ENCODE measurements at regions not wholly inside any gene's neighbourhood (a gene's known extent, or its start where the extent isn't known, plus 50 kb on each side); places are given as distances from the start of the nearest gene placed in this dataset.
A peak's percentile ranks its signal among the peaks of the same experiment; 100 is the strongest.

- no peak overlapping the region for H4K91ac ChIP-seq (ENCODE audit: low read length)
These were observed 620.5 kb downstream of the CDY2B start for GRCh38 chrY:17259497-17259896.

GRCh38 chrY:17238406-17238805 lies 641.6 kb downstream of the CDY2B start:
- H3K4ac ChIP-seq (ENCODE audit: low read depth in 1 of 2, low read length in 2 of 2) = no peak overlapping the region
- H2BK5ac ChIP-seq (ENCODE audit: low read depth, low read length, poor library complexity, severe bottlenecking) = no peak overlapping the region
- H3K27me3 ChIP-seq (ENCODE audit: control insufficient read depth in 1 of 2, insufficient read depth in 1 of 2, low read length in 2 of 2) = no peaks in the 10 kb centered on the region
- no peak overlapping the region for H3K23ac ChIP-seq (ENCODE audit: low read length in 2 of 2)
- no peak overlapping the region for H3K9ac ChIP-seq (ENCODE audit: low read length)
- no peak overlapping the region for H2BK120ac ChIP-seq (ENCODE audit: low read depth, low read length)
- no peak overlapping the region for H2BK12ac ChIP-seq (ENCODE audit: low read length in 2 of 2)
- H3K14ac ChIP-seq (ENCODE audit: low read length in 2 of 2) = no peak overlapping the region
- peak; percentile 26 for DNase-seq
- no peaks in the 10 kb centered on the region for H3K36me3 ChIP-seq (ENCODE audit: control insufficient read depth in 1 of 2, insufficient read depth in 2 of 2, low read depth in 1 of 2, low read length in 2 of 2)
- 13% methylated on average over 2 of the region's 2 CpGs for WGBS
- H3K4me1 ChIP-seq (ENCODE audit: control insufficient read depth, insufficient read depth, low read depth, low read length) = no peaks in the 10 kb centered on the region
- H3K79me1 ChIP-seq (replicated peaks; ENCODE audit: low read length, poor library complexity, severe bottlenecking) = no peaks in the 10 kb centered on the region
- H3K4me2 ChIP-seq (ENCODE audit: low read length, poor library complexity, severe bottlenecking) = no peak overlapping the region
- no peak overlapping the region for H3K4me3 ChIP-seq (ENCODE audit: insufficient read depth in 1 of 2, low read depth in 1 of 2, low read length in 2 of 2)
- H2AK5ac ChIP-seq (ENCODE audit: low read length, severe bottlenecking) = no peak overlapping the region
- H3K9me3 ChIP-seq (ENCODE audit: control insufficient read depth, low read length) = no peaks in the 10 kb centered on the region
- no peak overlapping the region for H2AFZ ChIP-seq (ENCODE audit: low read depth, low read length)
- H3K18ac ChIP-seq (ENCODE audit: low read depth in 1 of 2, low read length in 2 of 2) = no peak overlapping the region
- H2BK15ac ChIP-seq (ENCODE audit: low read depth, poor library complexity, severe bottlenecking) = no peak overlapping the region
- no peak overlapping the region for H4K8ac ChIP-seq (ENCODE audit: low read length)
- H3K27ac ChIP-seq (ENCODE audit: low read length, poor library complexity, severe bottlenecking) = no peak overlapping the region
- H4K91ac ChIP-seq (ENCODE audit: low read length) = no peak overlapping the region

More at GRCh38 chrY:17259497-17259896, 620.5 kb downstream of the CDY2B start:
- Histone ChIP-seq H3K36me3 (ENCODE audit: control insufficient read depth in 1 of 2, insufficient read depth in 2 of 2, low read depth in 1 of 2, low read length in 2 of 2) (no peaks in the 10 kb centered on the region), H3K27me3 (ENCODE audit: control insufficient read depth in 1 of 2, insufficient read depth in 1 of 2, low read length in 2 of 2) (no peaks in the 10 kb centered on the region), H3K4me1 (ENCODE audit: control insufficient read depth, insufficient read depth, low read depth, low read length) (no peaks in the 10 kb centered on the region), H3K9me3 (ENCODE audit: control insufficient read depth, low read length) (no peaks in the 10 kb centered on the region), H3K4me2 (ENCODE audit: low read length, poor library complexity, severe bottlenecking) (no peak overlapping the region), H3K23ac (ENCODE audit: low read length in 2 of 2) (no peak overlapping the region), H2BK12ac (ENCODE audit: low read length in 2 of 2) (no peak overlapping the region), H3K27ac (ENCODE audit: low read length, poor library complexity, severe bottlenecking) (no peak overlapping the region), H3K14ac (ENCODE audit: low read length in 2 of 2) (no peak overlapping the region), H2AFZ (ENCODE audit: low read depth, low read length) (no peak overlapping the region), H4K8ac (ENCODE audit: low read length) (no peak overlapping the region), H2BK15ac (ENCODE audit: low read depth, poor library complexity, severe bottlenecking) (no peak overlapping the region), H2BK5ac (ENCODE audit: low read depth, low read length, poor library complexity, severe bottlenecking) (no peak overlapping the region), H3K4me3 (ENCODE audit: insufficient read depth in 1 of 2, low read depth in 1 of 2, low read length in 2 of 2) (no peak overlapping the region), H2AK5ac (ENCODE audit: low read length, severe bottlenecking) (no peak overlapping the region), H2BK120ac (ENCODE audit: low read depth, low read length) (no peak overlapping the region), H3K9ac (ENCODE audit: low read length) (no peak overlapping the region), H3K18ac (ENCODE audit: low read depth in 1 of 2, low read length in 2 of 2) (no peak overlapping the region), H3K4ac (ENCODE audit: low read depth in 1 of 2, low read length in 2 of 2) (no peak overlapping the region), H3K79me1 (replicated peaks; ENCODE audit: low read length, poor library complexity, severe bottlenecking) (no peaks in the 10 kb centered on the region)
- DNase-seq = no peak

DNA sequence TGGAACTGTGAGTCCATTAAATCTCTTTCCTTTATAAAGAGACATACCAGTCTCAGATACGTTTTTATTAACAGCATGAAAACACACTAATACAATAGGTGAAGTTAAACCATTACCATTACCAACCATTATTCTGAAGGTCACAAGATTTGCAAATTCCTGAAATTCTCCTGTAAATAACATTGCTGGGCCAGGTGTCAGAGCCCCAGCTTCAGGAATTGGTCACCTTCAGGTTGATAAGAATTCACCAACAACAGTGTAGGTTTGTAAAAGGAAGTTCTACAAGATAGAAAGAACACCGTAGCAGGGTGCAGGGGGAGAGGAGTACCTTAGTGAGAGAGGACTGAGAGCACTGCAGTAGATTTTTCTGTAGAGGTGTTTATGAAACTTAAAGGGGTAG lies 644.3 kb downstream of the CDY2B start:
- H3K79me1 ChIP-seq (replicated peaks; ENCODE audit: low read length, poor library complexity, severe bottlenecking) = no peaks in the 10 kb centered on the region
- no peak overlapping the region for H3K27ac ChIP-seq (ENCODE audit: low read length, poor library complexity, severe bottlenecking)
- DNase-seq = no peak
- H3K9me3 ChIP-seq (ENCODE audit: control insufficient read depth, low read length) = no peaks in the 10 kb centered on the region
- H4K91ac ChIP-seq (ENCODE audit: low read length) = no peak overlapping the region
- no peak overlapping the region for H3K23ac ChIP-seq (ENCODE audit: low read length in 2 of 2)
- no peak overlapping the region for H3K4me3 ChIP-seq (ENCODE audit: insufficient read depth in 1 of 2, low read depth in 1 of 2, low read length in 2 of 2)
- H3K4me1 ChIP-seq (ENCODE audit: control insufficient read depth, insufficient read depth, low read depth, low read length) = no peaks in the 10 kb centered on the region
- no peak overlapping the region for H2AK5ac ChIP-seq (ENCODE audit: low read length, severe bottlenecking)
- no peak overlapping the region for H3K4me2 ChIP-seq (ENCODE audit: low read length, poor library complexity, severe bottlenecking)
- H2BK5ac ChIP-seq (ENCODE audit: low read depth, low read length, poor library complexity, severe bottlenecking) = no peak overlapping the region
- H2BK120ac ChIP-seq (ENCODE audit: low read depth, low read length) = no peak overlapping the region
- WGBS = 51% methylated on average over 2 of the region's 2 CpGs
- H3K9ac ChIP-seq (ENCODE audit: low read length) = no peak overlapping the region
- no peak overlapping the region for H2BK12ac ChIP-seq (ENCODE audit: low read length in 2 of 2)
- H3K18ac ChIP-seq (ENCODE audit: low read depth in 1 of 2, low read length in 2 of 2) = no peak overlapping the region
- no peak overlapping the region for H2AFZ ChIP-seq (ENCODE audit: low read depth, low read length)
- no peak overlapping the region for H3K4ac ChIP-seq (ENCODE audit: low read depth in 1 of 2, low read length in 2 of 2)
- H3K14ac ChIP-seq (ENCODE audit: low read length in 2 of 2) = no peak overlapping the region
- H3K27me3 ChIP-seq (ENCODE audit: control insufficient read depth in 1 of 2, insufficient read depth in 1 of 2, low read length in 2 of 2) = no peaks in the 10 kb centered on the region
- no peak overlapping the region for H4K8ac ChIP-seq (ENCODE audit: low read length)
- H3K36me3 ChIP-seq (ENCODE audit: control insufficient read depth in 1 of 2, insufficient read depth in 2 of 2, low read depth in 1 of 2, low read length in 2 of 2) = no peaks in the 10 kb centered on the region
- H2BK15ac ChIP-seq (ENCODE audit: low read depth, poor library complexity, severe bottlenecking) = no peak overlapping the region

DNA sequence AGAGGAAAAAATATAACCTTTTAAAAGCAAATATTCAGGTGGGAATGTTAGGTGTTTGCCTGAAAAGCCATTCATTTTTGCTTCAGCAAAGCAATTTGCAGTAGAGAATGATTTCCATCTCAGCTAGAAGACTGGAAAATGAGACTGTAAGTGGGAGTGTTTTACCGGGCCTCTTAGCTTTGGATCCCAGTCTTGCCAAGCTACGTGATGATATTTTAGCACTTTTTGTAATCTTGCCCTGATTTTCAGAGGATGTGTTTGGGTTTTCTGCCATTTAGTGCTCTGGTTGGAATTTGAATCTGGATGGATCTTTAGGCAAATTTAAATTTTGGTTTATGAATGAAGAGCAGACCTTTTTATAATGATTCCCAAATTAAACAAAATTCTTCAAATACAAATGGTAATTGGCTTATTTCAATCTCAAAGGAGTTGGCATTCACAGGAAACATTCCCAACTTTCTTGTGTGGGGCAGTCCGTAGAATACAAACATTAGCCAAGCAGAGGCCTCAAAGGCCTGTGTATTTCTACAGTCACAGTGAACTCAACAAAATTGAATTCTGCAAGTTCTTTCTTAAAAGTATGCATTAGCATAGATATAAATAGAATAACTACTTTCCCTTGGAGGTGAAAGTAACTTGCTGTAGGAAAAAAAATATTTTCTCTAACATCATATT lies 646.4 kb downstream of the CDY2B start:
- H3K4me2 ChIP-seq (ENCODE audit: low read length, poor library complexity, severe bottlenecking) = no peak overlapping the region
- no peak overlapping the region for H3K9ac ChIP-seq (ENCODE audit: low read length)
- no peaks in the 10 kb centered on the region for H3K27me3 ChIP-seq (ENCODE audit: control insufficient read depth in 1 of 2, insufficient read depth in 1 of 2, low read length in 2 of 2)
- H3K4me1 ChIP-seq (ENCODE audit: control insufficient read depth, insufficient read depth, low read depth, low read length) = no peaks in the 10 kb centered on the region
- H3K4ac ChIP-seq (ENCODE audit: low read depth in 1 of 2, low read length in 2 of 2) = no peak overlapping the region
- no peak overlapping the region for H3K27ac ChIP-seq (ENCODE audit: low read length, poor library complexity, severe bottlenecking)
- no peak overlapping the region for H2BK5ac ChIP-seq (ENCODE audit: low read depth, low read length, poor library complexity, severe bottlenecking)
- no peaks in the 10 kb centered on the region for H3K79me1 ChIP-seq (replicated peaks; ENCODE audit: low read length, poor library complexity, severe bottlenecking)
- no peak overlapping the region for H3K4me3 ChIP-seq (ENCODE audit: insufficient read depth in 1 of 2, low read depth in 1 of 2, low read length in 2 of 2)
- WGBS = 59% methylated on average over 3 of the region's 3 CpGs
- no peak overlapping the region for H4K8ac ChIP-seq (ENCODE audit: low read length)
- no peak for DNase-seq
- H3K9me3 ChIP-seq (ENCODE audit: control insufficient read depth, low read length) = no peaks in the 10 kb centered on the region
- no peak overlapping the region for H3K14ac ChIP-seq (ENCODE audit: low read length in 2 of 2)
- no peak overlapping the region for H2AK5ac ChIP-seq (ENCODE audit: low read length, severe bottlenecking)
- H2AFZ ChIP-seq (ENCODE audit: low read depth, low read length) = no peak overlapping the region
- no peak overlapping the region for H2BK12ac ChIP-seq (ENCODE audit: low read length in 2 of 2)
- no peaks in the 10 kb centered on the region for H3K36me3 ChIP-seq (ENCODE audit: control insufficient read depth in 1 of 2, insufficient read depth in 2 of 2, low read depth in 1 of 2, low read length in 2 of 2)
- no peak overlapping the region for H3K18ac ChIP-seq (ENCODE audit: low read depth in 1 of 2, low read length in 2 of 2)
- no peak overlapping the region for H3K23ac ChIP-seq (ENCODE audit: low read length in 2 of 2)
- no peak overlapping the region for H2BK15ac ChIP-seq (ENCODE audit: low read depth, poor library complexity, severe bottlenecking)
- no peak overlapping the region for H2BK120ac ChIP-seq (ENCODE audit: low read depth, low read length)
- no peak overlapping the region for H4K91ac ChIP-seq (ENCODE audit: low read length)
